Nucleus accumbens (tissue), 56 donors: ENCODE measurements at regions not wholly inside any gene's neighbourhood (a gene's known extent, or its start where the extent isn't known, plus 50 kb on each side); places are given as distances from the start of the nearest gene placed in this dataset.
"Not testable (repeated sequence)": the region's sequence is repeated elsewhere in the genome, so short reads cannot be mapped to it uniquely, and the experiment has no call there.

Source experiments
- DNase-seq, 56 donors: peaks; one replicate each; lab custom pipeline; 2025; lab: John Stamatoyannopoulos, UW

GRCh38 chrX:1020634-1021166 lies 191.7 kb downstream of the CRLF2 start:
- DNase-seq = no peak

- not testable (repeated sequence) for DNase-seq
These were observed 195.5 kb downstream of the CRLF2 start for GRCh38 chrX:1016926-1017325.

GRCh38 chrX:1016281-1016680 lies 196.2 kb downstream of the CRLF2 start:
- not testable (repeated sequence) for DNase-seq

- no peak for DNase-seq
These were observed 199.7 kb downstream of the CRLF2 start for GRCh38 chrX:1012678-1013300.

GRCh38 chrX:1011691-1012283 lies 200.7 kb downstream of the CRLF2 start:
- no peak for DNase-seq

- DNase-seq = no peak
These were observed 202.7 kb downstream of the CRLF2 start for GRCh38 chrX:1009771-1010170.

- DNase-seq = no peak
These were observed 206.2 kb downstream of the CRLF2 start for GRCh38 chrX:1006156-1006730.

GRCh38 chrX:1002611-1003010 lies 209.8 kb downstream of the CRLF2 start:
- DNase-seq = no peak

- DNase-seq = no peak
These were observed 214.8 kb downstream of the CRLF2 start for GRCh38 chrX:997631-998137.

GRCh38 chrX:994780-995179 lies 217.7 kb downstream of the CRLF2 start:
- no peak for DNase-seq

- peak in 49 of 56 donors; percentile 0 to 97 (median 70) for DNase-seq
These were observed 222.4 kb downstream of the CRLF2 start for GRCh38 chrX:989959-990510.

GRCh38 chrX:988530-988929 lies 223.9 kb downstream of the CRLF2 start:
- DNase-seq = not testable (repeated sequence)

GRCh38 chrX:981791-982626 lies 230.4 kb downstream of the CRLF2 start:
- DNase-seq = no peak

GRCh38 chrX:980587-981235 lies 231.7 kb downstream of the CRLF2 start:
- peak in 1 of 56 donors; percentile 0 for DNase-seq

- not testable (repeated sequence) for DNase-seq
These were observed 233.3 kb downstream of the CRLF2 start for GRCh38 chrX:979127-979526.

GRCh38 chrX:973010-973632 lies 239.3 kb downstream of the CRLF2 start:
- DNase-seq = no peak

GRCh38 chrX:968148-968965 lies 244.1 kb downstream of the CRLF2 start:
- DNase-seq = no peak

- no peak for DNase-seq
These were observed 245.9 kb downstream of the CRLF2 start for GRCh38 chrX:966396-967070.
